Loucy (cell line): ENCODE measurements at regions not wholly inside any gene's neighbourhood (a gene's known extent, or its start where the extent isn't known, plus 50 kb on each side); places are given as distances from the start of the nearest gene placed in this dataset.

Source experiments
- CTCF ChIP-seq: fragments of 200-600 bp; sonication (generic); conservative IDR thresholded peaks from 2 replicates; pipeline ENCODE4 v1.5.1; 2014; ENCODE audit warnings: mild to moderate bottlenecking, antibody characterized with exemption, low read length
- EZH2phosphoT487 ChIP-seq: fragments of 200-600 bp; IDR thresholded peaks from 2 replicates; pipeline ENCODE4 v1.6.1; 2018; ENCODE audit warnings: antibody characterized with exemption, mild to moderate bottlenecking, moderate library complexity, borderline replicate concordance

GRCh38 chr2:467892-468647 lies 180.2 kb upstream of the ALKAL2 start:
- TF ChIP-seq CTCF (no peak), EZH2phosphoT487 (no peak)
